ENCODE measurements at regions not wholly inside any gene's neighbourhood (a gene's known extent, or its start where the extent isn't known, plus 50 kb on each side); places are given as distances from the start of the nearest gene placed in this dataset.

DNA sequence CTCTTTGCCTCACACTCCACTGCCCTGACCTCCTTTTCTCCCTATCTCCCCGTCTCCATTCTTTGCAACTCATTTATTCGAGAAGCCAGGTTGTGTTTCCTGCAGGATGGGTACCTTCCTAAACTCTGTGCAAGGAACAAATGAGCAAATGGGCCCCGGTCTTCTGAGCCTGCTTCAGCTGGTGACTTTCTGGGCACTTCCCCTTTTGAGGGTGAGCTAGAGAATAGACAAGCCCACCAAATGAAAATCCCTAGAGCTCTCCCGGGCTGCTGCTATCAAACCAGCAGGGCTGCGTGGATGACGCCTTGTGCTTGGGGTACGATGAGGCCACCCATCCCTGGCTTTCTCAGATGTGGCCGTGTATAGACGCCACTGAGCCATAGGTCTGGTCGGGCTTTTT, 91.0 kb upstream of the FOXA2 start:
- no peak overlapping the region for H3K4me3 ChIP-seq (ENCODE audit: low read depth in 2 of 2, low read length in 1 of 2)
- no peak for TF ChIP-seq MEF2A (IDR thresholded peaks at IDR 0.05; ENCODE audit: borderline replicate concordance, low read depth)
- no peak overlapping the region for H2AFZ ChIP-seq (ENCODE audit: low read depth)
- H4K20me1 ChIP-seq (ENCODE audit: insufficient read depth): no peaks in the 10 kb centered on the region
- POLR2A ChIA-PET: no interaction called here
- H3K27ac ChIP-seq (ENCODE audit: low read depth in 2 of 2, low read length in 1 of 2): no peak overlapping the region
- H3F3A ChIP-seq (replicated peaks; ENCODE audit: insufficient read depth): no peaks in the 10 kb centered on the region
- WGBS (ENCODE audit: low lambda C conversion rate): 21% methylated on average over 10 of the region's 10 CpGs
- H3K4me1 ChIP-seq (ENCODE audit: control insufficient read depth in 1 of 2, insufficient read depth in 2 of 2, low read depth in 1 of 2, low read length in 1 of 2): no peaks in the 10 kb centered on the region
- no peak overlapping the region for H3K9ac ChIP-seq
- no peaks in the 10 kb centered on the region for H3K36me3 ChIP-seq (replicated peaks in 1 of 2; ENCODE audit: control insufficient read depth in 1 of 2, insufficient read depth in 2 of 2, low read length in 1 of 2)
- no peaks in the 10 kb centered on the region for H3K79me2 ChIP-seq (ENCODE audit: insufficient read depth)
- peaks cover 43% of the 10 kb centered on the region for H3K27me3 ChIP-seq (ENCODE audit: insufficient read depth)
- DNase-seq: no peak
- CTCF ChIA-PET: no interaction called here
- H3K4me2 ChIP-seq: no peak overlapping the region
- H3K9me3 ChIP-seq: no peaks in the 10 kb centered on the region
- H3K9me2 ChIP-seq: no peaks in the 10 kb centered on the region

DNA sequence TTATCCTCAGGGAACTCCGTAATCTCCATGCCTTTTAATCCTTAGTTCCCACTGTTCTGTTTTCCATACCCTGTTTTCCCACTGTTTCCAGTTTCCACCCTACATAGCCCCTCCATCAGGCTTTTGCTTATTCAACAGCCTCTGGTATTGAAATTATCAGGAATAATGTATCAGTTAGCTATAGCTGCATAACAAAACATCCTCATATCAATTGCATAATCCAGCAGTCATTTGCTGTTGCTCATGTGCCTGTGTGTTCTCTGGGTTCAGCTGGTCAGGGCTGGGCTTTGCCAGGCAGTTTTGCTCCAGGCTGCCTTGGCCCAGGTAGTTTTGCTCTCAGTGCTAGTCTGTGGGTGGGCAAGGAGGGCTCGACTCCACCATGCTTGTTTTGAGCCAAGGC, 94.3 kb upstream of the FOXA2 start:
- Histone ChIP-seq H3K4me1 (ENCODE audit: control insufficient read depth in 1 of 2, insufficient read depth in 2 of 2, low read depth in 1 of 2, low read length in 1 of 2) (no peaks in the 10 kb centered on the region), H4K20me1 (ENCODE audit: insufficient read depth) (no peaks in the 10 kb centered on the region), H3K9ac (no peak overlapping the region), H3K36me3 (replicated peaks in 1 of 2; ENCODE audit: control insufficient read depth in 1 of 2, insufficient read depth in 2 of 2, low read length in 1 of 2) (no peaks in the 10 kb centered on the region), H2AFZ (ENCODE audit: low read depth) (no peak overlapping the region), H3K4me2 (no peak overlapping the region), H3K27me3 (ENCODE audit: insufficient read depth) (peaks cover 70% of the 10 kb centered on the region), H3K27ac (ENCODE audit: low read depth in 2 of 2, low read length in 1 of 2) (no peak overlapping the region), H3F3A (replicated peaks; ENCODE audit: insufficient read depth) (no peaks in the 10 kb centered on the region), H3K9me2 (no peaks in the 10 kb centered on the region), H3K4me3 (ENCODE audit: low read depth in 2 of 2, low read length in 1 of 2) (no peak overlapping the region), H3K79me2 (ENCODE audit: insufficient read depth) (no peaks in the 10 kb centered on the region), H3K9me3 (no peaks in the 10 kb centered on the region)
- ChIA-PET POLR2A (no interaction called here), CTCF (interaction anchor here (1.2 kb wide), 2 partner anchors 13 to 341 kb away, joined by 3 to 9 read pairs; no protein-coding TSS in a partner anchor)
- TF ChIP-seq MXI1 (IDR thresholded peaks at IDR 0.05; ENCODE audit: low read depth, low read length) (no peak), MEF2A (IDR thresholded peaks at IDR 0.05; ENCODE audit: borderline replicate concordance, low read depth) (no peak), RFX5 (IDR thresholded peaks at IDR 0.05; ENCODE audit: low read length) (no peak)
- TF ChIP-seq, protein P1, sequence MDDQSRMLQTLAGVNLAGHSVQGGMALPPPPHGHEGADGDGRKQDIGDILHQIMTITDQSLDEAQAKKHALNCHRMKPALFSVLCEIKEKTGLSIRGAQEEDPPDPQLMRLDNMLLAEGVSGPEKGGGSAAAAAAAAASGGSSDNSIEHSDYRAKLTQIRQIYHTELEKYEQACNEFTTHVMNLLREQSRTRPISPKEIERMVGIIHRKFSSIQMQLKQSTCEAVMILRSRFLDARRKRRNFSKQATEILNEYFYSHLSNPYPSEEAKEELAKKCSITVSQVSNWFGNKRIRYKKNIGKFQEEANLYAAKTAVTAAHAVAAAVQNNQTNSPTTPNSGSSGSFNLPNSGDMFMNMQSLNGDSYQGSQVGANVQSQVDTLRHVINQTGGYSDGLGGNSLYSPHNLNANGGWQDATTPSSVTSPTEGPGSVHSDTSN (IDR thresholded peaks at IDR 0.05): no peak
- no peak for DNase-seq
- 21% methylated on average over 2 of the region's 2 CpGs for WGBS (ENCODE audit: low lambda C conversion rate)

DNA sequence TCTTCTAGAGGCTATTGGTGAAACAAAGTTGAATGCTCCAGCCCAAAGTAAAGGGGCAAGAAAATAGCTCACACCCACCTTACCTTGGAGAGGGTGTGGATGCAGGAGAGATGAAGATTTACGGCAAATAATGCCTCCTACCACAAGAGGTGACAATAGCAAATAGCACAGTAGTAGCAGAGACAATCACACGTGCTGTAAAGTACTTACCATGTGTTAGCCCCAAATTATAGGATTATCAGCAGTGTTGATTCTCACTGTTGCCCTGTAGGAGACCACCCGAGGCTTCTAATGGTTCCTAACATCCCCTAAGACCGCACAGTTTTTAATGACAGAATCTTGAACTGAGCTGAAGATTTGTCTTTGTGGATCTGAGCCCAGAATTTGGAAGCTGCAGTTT, 94.8 kb upstream of the FOXA2 start:
- Histone ChIP-seq H3K9ac (no peak overlapping the region), H2AFZ (ENCODE audit: low read depth) (no peak overlapping the region), H3K9me2 (no peaks in the 10 kb centered on the region), H3K4me1 (ENCODE audit: control insufficient read depth in 1 of 2, insufficient read depth in 2 of 2, low read depth in 1 of 2, low read length in 1 of 2) (no peaks in the 10 kb centered on the region), H3K4me2 (no peak overlapping the region), H3K4me3 (ENCODE audit: low read depth in 2 of 2, low read length in 1 of 2) (no peak overlapping the region), H3K9me3 (no peaks in the 10 kb centered on the region), H3K79me2 (ENCODE audit: insufficient read depth) (no peaks in the 10 kb centered on the region), H4K20me1 (ENCODE audit: insufficient read depth) (no peaks in the 10 kb centered on the region), H3K27ac (ENCODE audit: low read depth in 2 of 2, low read length in 1 of 2) (no peak overlapping the region), H3K36me3 (replicated peaks in 1 of 2; ENCODE audit: control insufficient read depth in 1 of 2, insufficient read depth in 2 of 2, low read length in 1 of 2) (no peaks in the 10 kb centered on the region), H3F3A (replicated peaks; ENCODE audit: insufficient read depth) (no peaks in the 10 kb centered on the region), H3K27me3 (ENCODE audit: insufficient read depth) (peaks cover 66% of the 10 kb centered on the region)
- WGBS (ENCODE audit: low lambda C conversion rate): 19% methylated on average over 4 of the region's 4 CpGs
- CTCF ChIA-PET: interaction anchor here (1.2 kb wide), 2 partner anchors 13 to 342 kb away, joined by 3 to 9 read pairs; no protein-coding TSS in a partner anchor
- TF ChIP-seq FOXM1 (IDR thresholded peaks at IDR 0.05; ENCODE audit: low read depth): no peak
- no peak for DNase-seq
- POLR2A ChIA-PET: no interaction called here

All from SK-N-SH (cell line).